OCI-LY3 (cell line): ENCODE measurements at regions not wholly inside any gene's neighbourhood (a gene's known extent, or its start where the extent isn't known, plus 50 kb on each side); places are given as distances from the start of the nearest gene placed in this dataset.

Experiments
- EZH2phosphoT487 ChIP-seq: fragments of 200-600 bp; shearing (Covaris generic); IDR thresholded peaks from 2 replicates; pipeline ENCODE4 v1.6.1; 2018; ENCODE audit warnings: antibody characterized with exemption, mixed run types, low read depth
- TF ChIP-seq, protein P1 (sequence below): fragments of 200-600, 300-600 bp; sonication (generic); IDR thresholded peaks from 2 replicates; pipeline ENCODE4 v1.5.1; 2014; ENCODE audit warnings: antibody characterized with exemption, low read length, low read depth

DNA sequence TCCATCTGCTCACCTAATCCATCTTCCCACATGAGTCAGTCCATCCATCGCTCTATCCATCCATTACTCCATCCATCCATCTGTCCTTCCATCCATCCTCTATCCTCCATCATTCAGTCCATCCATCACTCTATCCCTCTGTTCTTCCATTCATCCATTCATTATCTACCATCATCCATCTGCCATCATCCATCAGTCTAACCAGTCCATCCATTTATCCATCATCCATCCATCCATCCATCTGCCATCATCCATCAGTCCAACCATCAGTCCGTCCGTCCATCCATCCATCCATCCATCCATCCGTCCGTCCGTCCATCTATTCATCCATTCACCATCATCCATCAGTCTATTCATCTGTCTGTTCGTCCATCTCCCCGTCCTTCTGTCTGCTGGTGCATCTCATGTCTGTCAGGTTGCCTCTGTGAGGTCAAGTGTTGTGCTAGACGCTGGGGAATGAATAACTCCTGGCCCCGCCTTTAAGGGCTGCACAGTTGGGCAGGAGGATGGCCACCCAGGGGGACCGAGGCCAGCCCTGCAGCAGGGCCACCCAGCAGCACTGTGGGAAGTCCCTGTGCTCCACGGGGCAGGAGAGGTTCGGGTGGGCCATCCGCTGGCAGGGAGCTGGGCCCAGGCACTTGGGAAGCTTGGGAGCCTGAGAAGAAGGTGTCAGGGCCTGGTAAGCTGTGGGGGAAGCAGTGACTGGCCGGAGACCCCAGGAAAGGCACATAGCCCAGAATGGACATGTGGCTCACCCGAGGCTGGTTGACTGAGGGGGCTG is 137.1 kb downstream of the CTTN start:
- TF ChIP-seq, protein P1, sequence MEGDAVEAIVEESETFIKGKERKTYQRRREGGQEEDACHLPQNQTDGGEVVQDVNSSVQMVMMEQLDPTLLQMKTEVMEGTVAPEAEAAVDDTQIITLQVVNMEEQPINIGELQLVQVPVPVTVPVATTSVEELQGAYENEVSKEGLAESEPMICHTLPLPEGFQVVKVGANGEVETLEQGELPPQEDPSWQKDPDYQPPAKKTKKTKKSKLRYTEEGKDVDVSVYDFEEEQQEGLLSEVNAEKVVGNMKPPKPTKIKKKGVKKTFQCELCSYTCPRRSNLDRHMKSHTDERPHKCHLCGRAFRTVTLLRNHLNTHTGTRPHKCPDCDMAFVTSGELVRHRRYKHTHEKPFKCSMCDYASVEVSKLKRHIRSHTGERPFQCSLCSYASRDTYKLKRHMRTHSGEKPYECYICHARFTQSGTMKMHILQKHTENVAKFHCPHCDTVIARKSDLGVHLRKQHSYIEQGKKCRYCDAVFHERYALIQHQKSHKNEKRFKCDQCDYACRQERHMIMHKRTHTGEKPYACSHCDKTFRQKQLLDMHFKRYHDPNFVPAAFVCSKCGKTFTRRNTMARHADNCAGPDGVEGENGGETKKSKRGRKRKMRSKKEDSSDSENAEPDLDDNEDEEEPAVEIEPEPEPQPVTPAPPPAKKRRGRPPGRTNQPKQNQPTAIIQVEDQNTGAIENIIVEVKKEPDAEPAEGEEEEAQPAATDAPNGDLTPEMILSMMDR = no peak
- TF ChIP-seq EZH2phosphoT487 = no peak
